ENCODE measurements at regions not wholly inside any gene's neighbourhood (a gene's known extent, or its start where the extent isn't known, plus 50 kb on each side); places are given as distances from the start of the nearest gene placed in this dataset.

DNA sequence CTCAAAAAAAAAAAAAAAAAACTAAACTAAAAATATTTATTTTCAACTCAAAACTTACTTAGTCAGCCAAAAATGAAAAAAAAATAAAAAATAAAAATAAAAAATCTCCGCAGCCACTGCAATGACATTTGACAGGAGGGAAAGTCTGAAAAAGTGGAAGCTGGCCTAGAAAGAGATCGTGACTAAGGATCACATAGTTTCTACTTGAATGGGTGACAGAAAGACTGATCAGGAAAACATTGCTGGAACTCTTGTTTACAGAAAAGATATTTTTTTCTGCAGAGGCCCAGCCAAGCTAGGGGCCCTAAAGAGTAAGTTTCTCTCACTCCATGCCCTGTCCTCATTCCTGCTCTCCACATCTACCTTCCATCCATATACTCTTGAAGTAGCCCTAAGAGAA, 92.8 kb upstream of the KCND2 start:
- H3K36me3 ChIP-seq: no peaks in the 10 kb centered on the region
- TF ChIP-seq, protein P1, sequence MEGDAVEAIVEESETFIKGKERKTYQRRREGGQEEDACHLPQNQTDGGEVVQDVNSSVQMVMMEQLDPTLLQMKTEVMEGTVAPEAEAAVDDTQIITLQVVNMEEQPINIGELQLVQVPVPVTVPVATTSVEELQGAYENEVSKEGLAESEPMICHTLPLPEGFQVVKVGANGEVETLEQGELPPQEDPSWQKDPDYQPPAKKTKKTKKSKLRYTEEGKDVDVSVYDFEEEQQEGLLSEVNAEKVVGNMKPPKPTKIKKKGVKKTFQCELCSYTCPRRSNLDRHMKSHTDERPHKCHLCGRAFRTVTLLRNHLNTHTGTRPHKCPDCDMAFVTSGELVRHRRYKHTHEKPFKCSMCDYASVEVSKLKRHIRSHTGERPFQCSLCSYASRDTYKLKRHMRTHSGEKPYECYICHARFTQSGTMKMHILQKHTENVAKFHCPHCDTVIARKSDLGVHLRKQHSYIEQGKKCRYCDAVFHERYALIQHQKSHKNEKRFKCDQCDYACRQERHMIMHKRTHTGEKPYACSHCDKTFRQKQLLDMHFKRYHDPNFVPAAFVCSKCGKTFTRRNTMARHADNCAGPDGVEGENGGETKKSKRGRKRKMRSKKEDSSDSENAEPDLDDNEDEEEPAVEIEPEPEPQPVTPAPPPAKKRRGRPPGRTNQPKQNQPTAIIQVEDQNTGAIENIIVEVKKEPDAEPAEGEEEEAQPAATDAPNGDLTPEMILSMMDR (IDR thresholded peaks at IDR 0.05): no peak
- H3K27ac ChIP-seq: no peak overlapping the region
- H3K9me3 ChIP-seq: no peaks in the 10 kb centered on the region
- H3K4me3 ChIP-seq (ENCODE audit: low read depth in 1 of 2, low read length in 1 of 2): no peak overlapping the region
- H3K27me3 ChIP-seq: no peaks in the 10 kb centered on the region
- no peaks in the 10 kb centered on the region for H3K4me1 ChIP-seq (ENCODE audit: control insufficient read depth in 1 of 2, insufficient read depth in 1 of 2, low read depth in 1 of 2, low read length in 1 of 2)

DNA sequence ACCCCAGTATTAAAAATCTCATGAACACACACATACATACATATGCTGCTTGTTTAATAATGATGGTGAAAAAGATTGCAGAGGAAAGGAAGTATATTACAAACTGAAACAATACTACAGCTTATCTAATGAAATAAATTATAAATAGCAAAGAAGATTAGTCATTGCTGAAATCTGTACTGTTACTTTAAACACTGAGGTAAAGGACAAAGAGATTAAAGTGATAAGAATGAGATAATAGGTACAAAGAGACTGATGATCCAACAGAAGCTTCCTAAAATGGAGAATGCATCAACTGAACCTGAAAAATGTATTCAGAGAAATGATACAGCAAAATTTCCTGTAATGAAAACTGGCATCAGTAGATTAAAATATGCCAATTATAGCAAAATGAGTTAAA, 91.5 kb upstream of the KCND2 start:
- TF ChIP-seq, protein P1 (IDR thresholded peaks at IDR 0.05): no peak

DNA sequence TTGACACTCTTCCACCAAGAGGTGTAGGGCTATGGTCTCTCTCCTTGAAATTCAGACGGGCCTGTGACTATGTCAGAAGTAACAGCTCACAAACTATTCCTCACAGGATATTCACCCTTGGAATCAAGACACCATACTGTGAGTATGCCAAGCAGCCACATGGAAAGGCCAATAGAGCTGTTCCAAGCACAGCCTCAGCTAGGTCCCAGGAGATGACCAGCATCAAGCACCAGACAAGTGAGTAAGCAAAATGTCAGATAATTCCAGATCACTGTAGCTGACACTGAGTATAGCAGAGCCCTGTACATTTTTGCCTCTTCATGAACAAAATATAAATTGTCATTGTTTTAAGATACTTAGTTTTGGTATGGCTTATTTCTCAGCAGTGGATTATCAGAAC, 88.1 kb upstream of the KCND2 start:
- Histone ChIP-seq H3K9me3 (no peaks in the 10 kb centered on the region), H3K27ac (no peak overlapping the region), H3K4me1 (ENCODE audit: control insufficient read depth in 1 of 2, insufficient read depth in 1 of 2, low read depth in 1 of 2, low read length in 1 of 2) (no peaks in the 10 kb centered on the region), H3K36me3 (no peaks in the 10 kb centered on the region), H3K4me3 (ENCODE audit: low read depth in 1 of 2, low read length in 1 of 2) (no peak overlapping the region), H3K27me3 (no peaks in the 10 kb centered on the region)
- TF ChIP-seq, protein P1 (IDR thresholded peaks at IDR 0.05): no peak

More for the DNA sequence above, 91.5 kb upstream of the KCND2 start:
- H3K36me3 ChIP-seq: no peaks in the 10 kb centered on the region
- H3K9me3 ChIP-seq: no peaks in the 10 kb centered on the region
- no peak overlapping the region for H3K27ac ChIP-seq
- no peaks in the 10 kb centered on the region for H3K4me1 ChIP-seq (ENCODE audit: control insufficient read depth in 1 of 2, insufficient read depth in 1 of 2, low read depth in 1 of 2, low read length in 1 of 2)
- no peaks in the 10 kb centered on the region for H3K27me3 ChIP-seq
- H3K4me3 ChIP-seq (ENCODE audit: low read depth in 1 of 2, low read length in 1 of 2): no peak overlapping the region

DNA sequence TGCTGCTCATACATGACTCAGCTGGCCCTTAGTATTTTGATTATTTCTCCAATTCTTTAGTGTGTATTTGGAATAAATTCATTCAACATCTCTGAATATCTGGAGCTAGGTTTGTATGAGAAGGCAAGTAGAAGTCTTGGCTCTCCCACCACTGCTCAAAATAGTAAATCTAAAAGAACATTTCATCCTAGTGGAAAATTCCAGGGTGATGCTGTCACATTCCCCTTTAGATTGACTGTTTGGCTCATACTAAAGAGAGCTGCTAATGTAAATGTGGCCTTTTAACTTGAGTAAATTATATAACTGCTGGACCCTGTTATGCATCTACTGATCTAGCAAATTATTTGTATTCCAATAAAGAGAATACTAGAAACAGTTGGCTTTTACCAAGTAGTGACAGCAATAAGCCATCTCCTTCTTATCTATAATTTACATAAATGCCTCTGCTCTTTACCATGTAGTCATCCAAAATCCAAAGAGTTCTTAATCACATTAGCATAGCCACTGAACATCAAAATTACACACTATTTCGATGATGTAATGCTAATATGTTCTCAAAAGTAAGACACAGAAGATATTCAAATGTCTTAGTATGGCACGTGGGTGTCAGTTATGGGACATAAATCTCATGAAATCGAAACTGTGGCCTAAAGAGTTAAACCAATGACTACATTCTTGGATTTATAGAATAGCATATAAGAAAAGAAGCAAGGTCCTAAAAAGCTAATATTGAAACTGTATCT, 86.9 kb upstream of the KCND2 start:
- TF ChIP-seq, protein P1 (IDR thresholded peaks at IDR 0.05): no peak
- Histone ChIP-seq H3K4me1 (ENCODE audit: control insufficient read depth in 1 of 2, insufficient read depth in 1 of 2, low read depth in 1 of 2, low read length in 1 of 2) (no peaks in the 10 kb centered on the region), H3K27me3 (no peaks in the 10 kb centered on the region), H3K27ac (no peak overlapping the region), H3K4me3 (ENCODE audit: low read depth in 1 of 2, low read length in 1 of 2) (no peak overlapping the region), H3K9me3 (no peaks in the 10 kb centered on the region), H3K36me3 (no peaks in the 10 kb centered on the region)

DNA sequence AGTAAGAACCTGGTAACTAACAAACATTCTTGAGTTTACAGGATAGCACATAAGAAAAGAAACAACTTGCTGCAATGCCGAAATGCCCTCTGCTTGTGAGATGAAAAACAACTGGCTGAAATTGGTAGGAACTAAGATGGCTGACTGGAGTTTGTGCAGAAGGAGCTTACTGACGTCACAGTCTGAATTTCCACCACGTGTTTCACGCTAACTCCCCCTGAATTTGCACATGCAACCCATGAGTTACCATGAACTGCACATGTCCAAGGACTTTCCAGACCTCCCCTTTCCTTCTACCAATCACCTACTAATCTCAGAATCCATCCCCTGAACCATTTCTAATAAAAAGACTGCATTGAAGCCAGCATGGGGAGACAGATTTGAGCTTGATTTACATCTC, 86.3 kb upstream of the KCND2 start:
- no peak overlapping the region for H3K4me3 ChIP-seq (ENCODE audit: low read depth in 1 of 2, low read length in 1 of 2)
- no peaks in the 10 kb centered on the region for H3K9me3 ChIP-seq
- H3K27ac ChIP-seq: no peak overlapping the region
- H3K27me3 ChIP-seq: no peaks in the 10 kb centered on the region
- TF ChIP-seq, protein P1 (IDR thresholded peaks at IDR 0.05): no peak
- no peaks in the 10 kb centered on the region for H3K4me1 ChIP-seq (ENCODE audit: control insufficient read depth in 1 of 2, insufficient read depth in 1 of 2, low read depth in 1 of 2, low read length in 1 of 2)
- H3K36me3 ChIP-seq: no peaks in the 10 kb centered on the region

Data from neutrophil (primary cell).